NCI-H748 (cell line): ENCODE measurements at regions not wholly inside any gene's neighbourhood (a gene's known extent, or its start where the extent isn't known, plus 50 kb on each side); places are given as distances from the start of the nearest gene placed in this dataset.
"Not testable (repeated sequence)": the region's sequence is repeated elsewhere in the genome, so short reads cannot be mapped to it uniquely, and the experiment has no call there.

Experiments used
- DNase-seq: peaks from one replicate; lab custom pipeline; 2025; ENCODE audit not compliant: unreplicated experiment; lab: John Stamatoyannopoulos, UW

- no peak for DNase-seq
Observed at GRCh38 chr15:95121191-95121590, 889.8 kb downstream of the MCTP2 start.

GRCh38 chr15:95125803-95126202, 894.4 kb downstream of the MCTP2 start:
- DNase-seq, result no peak

- no peak for DNase-seq
Observed at GRCh38 chr15:95127356-95127755, 896.0 kb downstream of the MCTP2 start.

GRCh38 chr15:95129574-95129973, 898.2 kb downstream of the MCTP2 start:
- no peak for DNase-seq

- no peak for DNase-seq
Observed at GRCh38 chr15:95131131-95131556, 899.8 kb downstream of the MCTP2 start.

- no peak for DNase-seq
Observed at GRCh38 chr15:95132774-95133173, 901.4 kb downstream of the MCTP2 start.

GRCh38 chr15:95134431-95135110, 903.2 kb downstream of the MCTP2 start:
- no peak for DNase-seq

GRCh38 chr15:95138604-95139270, 907.4 kb downstream of the MCTP2 start:
- no peak for DNase-seq

GRCh38 chr15:95141486-95141885, 910.1 kb downstream of the MCTP2 start:
- no peak for DNase-seq

- DNase-seq, result no peak
Observed at GRCh38 chr15:95142531-95142930, 911.2 kb downstream of the MCTP2 start.

- DNase-seq, result no peak
Observed at GRCh38 chr15:95146481-95146880, 915.1 kb downstream of the MCTP2 start.

GRCh38 chr15:95148183-95148582, 916.8 kb downstream of the MCTP2 start:
- no peak for DNase-seq

- DNase-seq, result no peak
Observed at GRCh38 chr15:95149036-95149435, 917.7 kb downstream of the MCTP2 start.

GRCh38 chr15:95149771-95150170, 918.4 kb downstream of the MCTP2 start:
- no peak for DNase-seq

GRCh38 chr15:95150466-95150865, 919.1 kb downstream of the MCTP2 start:
- no peak for DNase-seq

- no peak for DNase-seq
Observed at GRCh38 chr15:95152741-95153140, 921.4 kb downstream of the MCTP2 start.

- DNase-seq, result not testable (repeated sequence)
Observed at GRCh38 chr15:95153201-95153600, 921.8 kb downstream of the MCTP2 start.

- no peak for DNase-seq
Observed at GRCh38 chr15:95160316-95160715, 929.0 kb downstream of the MCTP2 start.

GRCh38 chr15:95162069-95162468, 930.7 kb downstream of the MCTP2 start:
- DNase-seq, result no peak

- no peak for DNase-seq
Observed at GRCh38 chr15:95162531-95162930, 931.2 kb downstream of the MCTP2 start.

- DNase-seq, result no peak
Observed at GRCh38 chr15:95162967-95163531, 931.7 kb downstream of the MCTP2 start.

GRCh38 chr15:95168152-95168551, 936.8 kb downstream of the MCTP2 start:
- DNase-seq, result no peak
